ENCODE measurements at regions not wholly inside any gene's neighbourhood (a gene's known extent, or its start where the extent isn't known, plus 50 kb on each side); places are given as distances from the start of the nearest gene placed in this dataset.

- no peak for DNase-seq
- Mint-ChIP-seq H3K27me3 (no peaks in the 10 kb centered on the region), H3K27ac (no peak overlapping the region), H3K4me3 (no peak overlapping the region), H3K4me1 (no peaks in the 10 kb centered on the region), H3K9me3 (peaks cover 6% of the 10 kb centered on the region), H3K36me3 (ENCODE audit: low read depth) (no peaks in the 10 kb centered on the region)
- ChIA-PET CTCF (no interaction called here), POLR2A (no interaction called here)
Measured at GRCh38 chr1:75062111-75062510, 72.1 kb upstream of the LHX8 start.

- CTCF ChIA-PET = no interaction called here
- H3K9me3 Mint-ChIP-seq = peaks cover 2% of the 10 kb centered on the region
- no peaks in the 10 kb centered on the region for H3K36me3 Mint-ChIP-seq (ENCODE audit: low read depth)
- DNase-seq = no peak
- no peaks in the 10 kb centered on the region for H3K27me3 Mint-ChIP-seq
- POLR2A ChIA-PET = no interaction called here
- no peak overlapping the region for H3K4me3 Mint-ChIP-seq
- H3K4me1 Mint-ChIP-seq = no peaks in the 10 kb centered on the region
- H3K27ac Mint-ChIP-seq = no peak overlapping the region
Measured at GRCh38 chr1:75067975-75068374, 66.2 kb upstream of the LHX8 start.

- no peaks in the 10 kb centered on the region for H3K36me3 Mint-ChIP-seq (ENCODE audit: low read depth)
- no peak for DNase-seq
- no peaks in the 10 kb centered on the region for H3K27me3 Mint-ChIP-seq
- ChIA-PET POLR2A (no interaction called here), CTCF (no interaction called here)
- no peaks in the 10 kb centered on the region for H3K4me1 Mint-ChIP-seq
- H3K4me3 Mint-ChIP-seq = no peak overlapping the region
- H3K27ac Mint-ChIP-seq = no peak overlapping the region
- H3K9me3 Mint-ChIP-seq = no peaks in the 10 kb centered on the region
Measured at GRCh38 chr1:75074831-75075395, 59.3 kb upstream of the LHX8 start.

- Mint-ChIP-seq H3K27ac (no peak overlapping the region), H3K27me3 (no peaks in the 10 kb centered on the region), H3K4me3 (no peak overlapping the region), H3K36me3 (ENCODE audit: low read depth) (no peaks in the 10 kb centered on the region), H3K4me1 (no peaks in the 10 kb centered on the region), H3K9me3 (no peaks in the 10 kb centered on the region)
- CTCF ChIA-PET = no interaction called here
- POLR2A ChIA-PET = no interaction called here
- no peak for DNase-seq
Measured at GRCh38 chr1:75079538-75080290, 54.5 kb upstream of the LHX8 start.

- Mint-ChIP-seq H3K27ac (no peak overlapping the region), H3K4me1 (no peaks in the 10 kb centered on the region), H3K4me3 (no peak overlapping the region), H3K9me3 (no peaks in the 10 kb centered on the region), H3K36me3 (ENCODE audit: low read depth) (no peaks in the 10 kb centered on the region), H3K27me3 (no peaks in the 10 kb centered on the region)
- ChIA-PET CTCF (no interaction called here), POLR2A (no interaction called here)
- DNase-seq = no peak
Measured at GRCh38 chr1:75083223-75083622, 51.0 kb upstream of the LHX8 start.

GRCh38 chr1:75083848-75084514 lies 50.2 kb upstream of the LHX8 start:
- CTCF ChIA-PET = no interaction called here
- POLR2A ChIA-PET = no interaction called here
- Mint-ChIP-seq H3K36me3 (ENCODE audit: low read depth) (no peaks in the 10 kb centered on the region), H3K4me1 (no peaks in the 10 kb centered on the region), H3K27me3 (no peaks in the 10 kb centered on the region), H3K27ac (no peak overlapping the region), H3K9me3 (no peaks in the 10 kb centered on the region), H3K4me3 (no peak overlapping the region)
- DNase-seq = no peak
